Gastrocnemius medialis (tissue), 4 donors: ENCODE measurements at regions not wholly inside any gene's neighbourhood (a gene's known extent, or its start where the extent isn't known, plus 50 kb on each side); places are given as distances from the start of the nearest gene placed in this dataset.
"Not testable (repeated sequence)": the region's sequence is repeated elsewhere in the genome, so short reads cannot be mapped to it uniquely, and the experiment has no call there.

Experiments used
- ATAC-seq, 2 donors: fragments of 150-250 bp; one replicate each; pipeline ENCODE4 v1.9.1; 2016
- DNase-seq, 2 donors: peaks; one replicate each; pipeline ENCODE4 v3.0.0-alpha.2; 2019
- H3K27ac ChIP-seq, 4 donors: fragments of 200-600 bp; sonication (generic); 1 replicate in 1 of 4; 2 replicates in 3 of 4; pipeline ENCODE4 v1.5.1; 2016 to 2018; ENCODE audit warnings: mild to moderate bottlenecking in 2 of 4, moderate library complexity in 1 of 4
- H3K27me3 ChIP-seq, 3 donors: fragments of 200-600 bp; sonication (generic) in 2 of 3; 1 replicate in 1 of 3; 2 replicates in 2 of 3; pipeline versions ENCODE4 v1.5.1 to v1.6.0; 2016 to 2019; ENCODE audit warnings: mild to moderate bottlenecking in 1 of 3, moderate library complexity in 1 of 3
- H3K36me3 ChIP-seq, 2 donors: fragments of 200-600 bp; sonication (generic) in 1 of 2; one replicate each; pipeline ENCODE4 v1.5.1; 2017 to 2018
- H3K4me1 ChIP-seq, 2 donors: fragments of 200-600 bp; sonication (generic) in 1 of 2; one replicate each; pipeline ENCODE4 v1.5.1; 2016 to 2017; ENCODE audit warnings: mild to moderate bottlenecking in 2 of 2
- H3K4me3 ChIP-seq, 4 donors: fragments of 200-600 bp; sonication (generic) in 3 of 4; 1 replicate in 1 of 4; 2 replicates in 3 of 4; pipeline ENCODE4 v1.5.1; 2016 to 2019; ENCODE audit warnings: mild to moderate bottlenecking in 2 of 4
- H3K9me3 ChIP-seq, 3 donors: fragments of 200-600 bp; sonication (generic) in 2 of 3; 1 replicate in 1 of 3; 2 replicates in 2 of 3; pipeline ENCODE4 v1.5.1; 2016 to 2019
- POLR2A ChIP-seq, 2 donors: fragments of 450-650 bp; IDR thresholded peaks; one replicate each; pipeline ENCODE4 v1.6.1; 2017; ENCODE audit warnings: antibody characterized with exemption in 2 of 2, mild to moderate bottlenecking in 2 of 2, moderate library complexity in 2 of 2
- in situ Hi-C, 4 donors: fragments of 200-750 bp; cut with MboI; loops; one replicate each; pipeline versions ENCODE4 v1.15.0 to v1.8.0; 2017; ENCODE audit warnings: low sequenced_read_pairs in 4 of 4
- intact Hi-C: fragments of 100-400 bp; cut with DNase I; formaldehyde crosslinking; loops from one replicate; pipeline ENCODE4 v1.15.1; 2023; ENCODE audit warnings: low total_unique reads
- TF ChIP-seq, protein P1 (sequence below), 5 experiments: fragments of 450-650 bp in 3 of 5; fragments of 200-600 bp in 2 of 5; sonication (generic) in 2 of 5; IDR thresholded peaks in 4 of 5; conservative IDR thresholded peaks in 1 of 5; 1 replicate in 4 of 5; 2 replicates in 1 of 5; pipeline ENCODE4 v1.5.1; 2016 to 2019; ENCODE audit warnings: antibody characterized with exemption in 5 of 5, mild to moderate bottlenecking in 3 of 5, moderate library complexity in 3 of 5

DNA sequence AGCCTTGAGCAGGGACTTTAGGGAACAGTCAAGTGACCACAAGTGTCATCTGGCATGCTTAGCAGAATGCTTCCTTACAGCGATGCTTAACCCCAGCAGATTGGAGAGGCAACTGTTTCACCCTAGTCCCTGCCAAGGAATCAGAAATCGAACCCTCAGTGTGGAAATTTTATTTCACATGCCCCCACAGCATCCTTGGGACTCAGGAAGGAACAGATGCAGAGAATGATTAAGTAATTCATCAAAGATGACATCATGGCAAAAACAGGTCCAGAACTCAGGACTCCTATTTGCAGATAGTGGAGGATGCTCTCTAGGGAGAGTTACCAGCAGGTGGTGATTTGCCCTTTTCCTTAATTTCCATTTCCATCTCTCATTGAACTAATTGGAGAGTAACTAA is 333.0 kb upstream of the KAZN start:
- H3K4me3 ChIP-seq: no peak overlapping the region
- no peak for DNase-seq
- no peaks in the 10 kb centered on the region for H3K4me1 ChIP-seq
- no peaks in the 10 kb centered on the region for H3K36me3 ChIP-seq
- no peak for TF ChIP-seq POLR2A (IDR thresholded peaks at IDR 0.05)
- TF ChIP-seq, protein P1, sequence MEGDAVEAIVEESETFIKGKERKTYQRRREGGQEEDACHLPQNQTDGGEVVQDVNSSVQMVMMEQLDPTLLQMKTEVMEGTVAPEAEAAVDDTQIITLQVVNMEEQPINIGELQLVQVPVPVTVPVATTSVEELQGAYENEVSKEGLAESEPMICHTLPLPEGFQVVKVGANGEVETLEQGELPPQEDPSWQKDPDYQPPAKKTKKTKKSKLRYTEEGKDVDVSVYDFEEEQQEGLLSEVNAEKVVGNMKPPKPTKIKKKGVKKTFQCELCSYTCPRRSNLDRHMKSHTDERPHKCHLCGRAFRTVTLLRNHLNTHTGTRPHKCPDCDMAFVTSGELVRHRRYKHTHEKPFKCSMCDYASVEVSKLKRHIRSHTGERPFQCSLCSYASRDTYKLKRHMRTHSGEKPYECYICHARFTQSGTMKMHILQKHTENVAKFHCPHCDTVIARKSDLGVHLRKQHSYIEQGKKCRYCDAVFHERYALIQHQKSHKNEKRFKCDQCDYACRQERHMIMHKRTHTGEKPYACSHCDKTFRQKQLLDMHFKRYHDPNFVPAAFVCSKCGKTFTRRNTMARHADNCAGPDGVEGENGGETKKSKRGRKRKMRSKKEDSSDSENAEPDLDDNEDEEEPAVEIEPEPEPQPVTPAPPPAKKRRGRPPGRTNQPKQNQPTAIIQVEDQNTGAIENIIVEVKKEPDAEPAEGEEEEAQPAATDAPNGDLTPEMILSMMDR (IDR thresholded peaks at IDR 0.05 in 4 of 5, conservative IDR thresholded peaks at IDR 0.05 in 1 of 5): no peak
- in situ Hi-C loops (no loop called here), intact Hi-C loops (no loop called here)
- no peak overlapping the region for H3K27ac ChIP-seq
- no peaks in the 10 kb centered on the region for H3K27me3 ChIP-seq
- ATAC-seq: no peak
- H3K9me3 ChIP-seq: no peaks in the 10 kb centered on the region

DNA sequence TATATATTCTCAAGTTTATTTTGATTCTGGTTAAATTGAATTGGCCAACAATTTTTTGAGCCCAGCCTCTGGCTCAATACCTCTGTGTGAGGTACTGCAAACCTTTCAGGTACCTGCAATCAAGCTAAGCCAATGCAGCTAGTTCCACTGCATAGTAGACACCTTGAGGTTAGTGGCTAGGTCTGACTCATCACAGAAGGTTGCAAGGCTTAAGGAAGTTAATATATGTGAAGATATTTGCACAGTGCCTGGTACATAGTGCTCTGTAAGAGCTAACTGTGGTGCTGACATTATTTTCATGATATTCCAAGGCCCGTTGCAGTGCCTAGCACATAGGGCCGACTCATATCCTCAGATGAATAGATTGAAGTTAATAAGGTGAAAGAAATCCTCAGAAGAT is 330.5 kb upstream of the KAZN start:
- Histone ChIP-seq H3K27ac (no peak overlapping the region), H3K9me3 (no peaks in the 10 kb centered on the region), H3K4me1 (no peaks in the 10 kb centered on the region), H3K4me3 (no peak overlapping the region), H3K36me3 (no peaks in the 10 kb centered on the region), H3K27me3 (no peaks in the 10 kb centered on the region)
- DNase-seq (no peak), ATAC-seq (no peak)
- intact Hi-C loops: no loop called here
- no peak for TF ChIP-seq POLR2A (IDR thresholded peaks at IDR 0.05)
- TF ChIP-seq, protein P1 (IDR thresholded peaks at IDR 0.05 in 4 of 5, conservative IDR thresholded peaks at IDR 0.05 in 1 of 5): no peak
- in situ Hi-C loops: no loop called here

DNA sequence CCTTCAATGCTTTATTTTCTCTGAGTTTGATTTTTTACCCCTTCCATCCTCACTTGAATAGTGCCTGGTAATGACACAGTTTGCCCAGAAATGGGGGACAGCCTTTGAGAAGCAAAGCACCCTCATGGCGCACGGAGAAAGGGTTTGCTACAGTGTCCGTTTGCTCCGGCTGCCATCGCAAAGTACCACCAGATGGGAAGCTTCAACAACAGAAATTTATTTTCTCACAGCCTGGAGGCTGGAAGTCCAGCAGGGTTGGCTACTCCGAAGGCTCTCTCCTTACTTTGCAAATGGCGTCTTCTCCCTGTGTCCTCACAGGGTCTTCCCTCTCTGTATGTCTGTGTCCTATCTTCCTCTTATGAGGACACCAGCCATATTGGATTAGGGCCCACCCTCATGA is 327.7 kb upstream of the KAZN start:
- in situ Hi-C loops (no loop called here), intact Hi-C loops (no loop called here)
- Histone ChIP-seq H3K4me3 (no peak overlapping the region), H3K4me1 (no peaks in the 10 kb centered on the region), H3K9me3 (no peaks in the 10 kb centered on the region), H3K27ac (no peak overlapping the region), H3K36me3 (no peaks in the 10 kb centered on the region), H3K27me3 (no peaks in the 10 kb centered on the region)
- no peak for DNase-seq
- TF ChIP-seq, protein P1 (IDR thresholded peaks at IDR 0.05 in 4 of 5, conservative IDR thresholded peaks at IDR 0.05 in 1 of 5): no peak
- no peak for TF ChIP-seq POLR2A (IDR thresholded peaks at IDR 0.05)
- no peak for ATAC-seq

DNA sequence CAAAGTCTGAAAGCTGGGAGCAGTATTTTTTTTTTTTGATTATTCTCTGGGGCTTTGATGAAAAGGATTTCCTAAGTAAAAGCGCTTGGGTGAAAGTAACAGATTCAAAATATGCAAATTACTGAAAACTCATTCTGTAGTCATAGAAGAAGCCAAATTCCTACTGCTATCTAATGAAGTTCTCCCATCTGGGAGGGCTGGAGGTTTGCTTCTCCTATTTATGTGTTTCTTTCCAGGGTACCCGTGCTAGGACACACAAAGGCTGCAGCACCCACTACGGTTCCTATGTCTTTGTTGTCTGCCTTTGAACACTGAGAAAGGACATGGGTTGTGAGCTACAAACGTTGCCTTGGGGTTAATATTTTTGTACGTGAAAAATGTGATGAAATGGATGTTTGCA is 324.7 kb upstream of the KAZN start:
- Histone ChIP-seq H3K4me3 (no peak overlapping the region), H3K27ac (no peak overlapping the region), H3K27me3 (no peaks in the 10 kb centered on the region), H3K4me1 (no peaks in the 10 kb centered on the region), H3K9me3 (no peaks in the 10 kb centered on the region), H3K36me3 (no peaks in the 10 kb centered on the region)
- DNase-seq: no peak
- TF ChIP-seq, protein P1 (IDR thresholded peaks at IDR 0.05 in 4 of 5, conservative IDR thresholded peaks at IDR 0.05 in 1 of 5): no peak
- no peak for TF ChIP-seq POLR2A (IDR thresholded peaks at IDR 0.05)
- intact Hi-C loops: no loop called here
- no peak for ATAC-seq
- in situ Hi-C loops: no loop called here

DNA sequence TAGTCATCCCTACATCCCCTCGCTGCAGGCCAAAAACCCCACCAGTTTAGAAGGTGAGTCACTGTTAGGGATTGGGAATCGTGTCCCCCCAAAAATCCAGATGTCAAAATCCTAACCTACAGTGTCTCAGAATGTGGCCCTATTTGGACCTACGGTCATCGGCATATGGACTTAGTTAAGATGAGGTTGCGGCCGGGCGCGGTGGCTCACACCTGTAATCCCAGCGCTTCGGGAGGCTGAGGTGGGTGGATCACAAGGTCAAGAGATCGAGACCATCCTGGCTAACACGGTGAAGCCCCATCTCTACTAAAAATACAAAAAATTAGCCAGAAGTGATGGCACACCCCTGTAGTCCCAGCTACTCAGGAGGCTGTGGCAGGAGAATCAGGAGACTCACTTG is 318.6 kb upstream of the KAZN start:
- H3K4me1 ChIP-seq, H3K27ac ChIP-seq, H3K4me3 ChIP-seq, in situ Hi-C loops, H3K36me3 ChIP-seq, intact Hi-C loops, H3K27me3 ChIP-seq, ATAC-seq, H3K9me3 ChIP-seq, DNase-seq: not testable (repeated sequence)
